ENCODE measurements at regions not wholly inside any gene's neighbourhood (a gene's known extent, or its start where the extent isn't known, plus 50 kb on each side); places are given as distances from the start of the nearest gene placed in this dataset.

DNA sequence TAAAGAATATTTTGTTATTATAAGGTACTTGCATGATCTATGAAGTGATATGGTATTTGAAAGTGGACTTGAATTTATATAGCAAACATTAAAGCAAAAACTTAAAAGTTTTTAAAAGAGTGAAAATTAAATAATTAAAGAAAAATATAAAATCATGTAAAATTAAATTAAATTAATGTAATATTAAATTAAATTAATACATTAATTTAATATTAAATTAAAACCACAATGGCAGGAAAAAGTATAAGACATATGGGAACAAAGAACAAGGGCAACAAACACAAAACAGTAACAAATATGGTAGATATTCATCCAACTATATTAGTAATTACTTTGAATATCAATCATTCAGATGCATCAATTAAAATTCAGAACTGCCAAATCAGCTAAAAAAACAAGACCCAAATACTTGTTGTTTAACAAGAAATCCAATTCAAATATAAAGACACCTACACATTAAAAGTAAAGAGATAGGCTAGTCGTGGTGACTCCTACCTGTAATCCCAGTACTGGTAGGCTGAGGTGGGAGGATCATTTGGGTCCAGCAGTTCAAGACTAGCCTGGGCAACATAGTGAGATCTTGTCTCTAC lies 992.2 kb upstream of the MIR17HG start:
- H3K4me3 ChIP-seq (ENCODE audit: low read depth, low read length) = no peak overlapping the region
- H3K4me1 ChIP-seq (ENCODE audit: control insufficient read depth, insufficient read depth, low read length) = no peaks in the 10 kb centered on the region
- H3K9me3 ChIP-seq (ENCODE audit: control insufficient read depth, insufficient read depth, low read depth, low read length) = no peaks in the 10 kb centered on the region
- POLR2A ChIA-PET = no interaction called here
- H3K27ac ChIP-seq (ENCODE audit: extremely low read depth, low read depth, low read length) = no peak overlapping the region
- CTCF ChIA-PET = no interaction called here
- no peaks in the 10 kb centered on the region for H3K36me3 ChIP-seq (ENCODE audit: control insufficient read depth in 2 of 2, insufficient read depth in 1 of 2, low read length in 2 of 2)
- TF ChIP-seq, protein P1, sequence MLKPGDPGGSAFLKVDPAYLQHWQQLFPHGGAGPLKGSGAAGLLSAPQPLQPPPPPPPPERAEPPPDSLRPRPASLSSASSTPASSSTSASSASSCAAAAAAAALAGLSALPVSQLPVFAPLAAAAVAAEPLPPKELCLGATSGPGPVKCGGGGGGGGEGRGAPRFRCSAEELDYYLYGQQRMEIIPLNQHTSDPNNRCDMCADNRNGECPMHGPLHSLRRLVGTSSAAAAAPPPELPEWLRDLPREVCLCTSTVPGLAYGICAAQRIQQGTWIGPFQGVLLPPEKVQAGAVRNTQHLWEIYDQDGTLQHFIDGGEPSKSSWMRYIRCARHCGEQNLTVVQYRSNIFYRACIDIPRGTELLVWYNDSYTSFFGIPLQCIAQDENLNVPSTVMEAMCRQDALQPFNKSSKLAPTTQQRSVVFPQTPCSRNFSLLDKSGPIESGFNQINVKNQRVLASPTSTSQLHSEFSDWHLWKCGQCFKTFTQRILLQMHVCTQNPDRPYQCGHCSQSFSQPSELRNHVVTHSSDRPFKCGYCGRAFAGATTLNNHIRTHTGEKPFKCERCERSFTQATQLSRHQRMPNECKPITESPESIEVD (tag by site-specific recombination; IDR thresholded peaks at IDR 0.05) = no peak
- no peak for TF ChIP-seq ZNF521 (tag by site-specific recombination; IDR thresholded peaks at IDR 0.05)

DNA sequence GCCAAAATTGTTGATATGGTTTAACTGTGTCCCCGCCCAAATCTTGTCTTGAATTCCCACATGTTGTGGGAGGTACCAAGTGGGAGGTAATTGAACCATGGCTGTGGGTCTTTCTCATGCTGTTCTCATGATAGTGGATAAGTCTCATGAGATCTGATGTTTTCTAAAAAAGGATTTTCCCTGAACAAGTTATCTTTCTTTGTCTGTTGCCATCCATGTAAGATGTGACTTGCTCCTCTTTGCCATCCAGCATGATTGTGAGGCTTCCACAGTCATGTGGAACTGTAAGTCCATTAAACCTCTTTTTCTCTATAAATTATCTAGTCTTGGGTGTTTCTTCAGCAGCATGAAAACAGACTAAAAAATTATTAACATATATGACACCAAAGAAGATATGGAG lies 986.7 kb upstream of the MIR17HG start:
- Histone ChIP-seq H3K4me1 (ENCODE audit: control insufficient read depth, insufficient read depth, low read length) (no peaks in the 10 kb centered on the region), H3K9me3 (ENCODE audit: control insufficient read depth, insufficient read depth, low read depth, low read length) (no peaks in the 10 kb centered on the region), H3K4me3 (ENCODE audit: low read depth, low read length) (no peak overlapping the region), H3K36me3 (ENCODE audit: control insufficient read depth in 2 of 2, insufficient read depth in 1 of 2, low read length in 2 of 2) (no peaks in the 10 kb centered on the region), H3K27ac (ENCODE audit: extremely low read depth, low read depth, low read length) (no peak overlapping the region)
- CTCF ChIA-PET = no interaction called here
- POLR2A ChIA-PET = no interaction called here
- peak; percentile 82 for TF ChIP-seq SETDB1 (IDR thresholded peaks at IDR 0.05; ENCODE audit: insufficient read length, low read length)
- TF ChIP-seq, protein P2, sequence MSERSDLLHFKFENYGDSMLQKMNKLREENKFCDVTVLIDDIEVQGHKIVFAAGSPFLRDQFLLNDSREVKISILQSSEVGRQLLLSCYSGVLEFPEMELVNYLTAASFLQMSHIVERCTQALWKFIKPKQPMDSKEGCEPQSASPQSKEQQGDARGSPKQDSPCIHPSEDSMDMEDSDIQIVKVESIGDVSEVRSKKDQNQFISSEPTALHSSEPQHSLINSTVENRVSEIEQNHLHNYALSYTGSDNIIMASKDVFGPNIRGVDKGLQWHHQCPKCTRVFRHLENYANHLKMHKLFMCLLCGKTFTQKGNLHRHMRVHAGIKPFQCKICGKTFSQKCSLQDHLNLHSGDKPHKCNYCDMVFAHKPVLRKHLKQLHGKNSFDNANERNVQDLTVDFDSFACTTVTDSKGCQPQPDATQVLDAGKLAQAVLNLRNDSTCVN (tag by site-specific recombination; optimal IDR thresholded peaks at IDR 0.05) = no peak

DNA sequence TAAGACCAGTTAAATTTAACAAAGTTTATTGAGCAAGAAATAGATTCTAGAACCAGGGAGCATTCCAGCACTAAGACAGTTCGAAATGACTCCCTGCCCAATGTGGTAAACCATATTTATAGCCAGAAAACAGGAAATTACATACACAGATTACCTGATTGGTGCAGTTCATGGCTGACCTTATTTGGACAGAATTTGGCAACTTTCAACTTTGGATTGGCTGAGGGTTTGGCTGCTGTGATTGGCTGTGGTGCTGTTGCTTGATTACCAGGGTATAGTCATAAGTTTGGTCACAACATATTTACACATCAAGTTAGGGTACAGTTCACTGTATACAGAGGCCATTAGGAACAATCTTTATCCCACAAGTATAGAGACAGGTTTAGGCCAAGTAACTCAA lies 984.8 kb upstream of the MIR17HG start:
- Histone ChIP-seq H3K36me3 (ENCODE audit: control insufficient read depth in 2 of 2, insufficient read depth in 1 of 2, low read length in 2 of 2) (no peaks in the 10 kb centered on the region), H3K27ac (ENCODE audit: extremely low read depth, low read depth, low read length) (no peak overlapping the region), H3K4me3 (ENCODE audit: low read depth, low read length) (no peak overlapping the region), H3K4me1 (ENCODE audit: control insufficient read depth, insufficient read depth, low read length) (no peaks in the 10 kb centered on the region), H3K9me3 (ENCODE audit: control insufficient read depth, insufficient read depth, low read depth, low read length) (no peaks in the 10 kb centered on the region)
- ChIA-PET CTCF (no interaction called here), POLR2A (no interaction called here)
- TF ChIP-seq ZNF324 (tag by site-specific recombination; IDR thresholded peaks at IDR 0.05) = no peak
- TF ChIP-seq ZNF114 (tag by site-specific recombination; IDR thresholded peaks at IDR 0.05) = no peak
- TF ChIP-seq ZNF184 (tag by site-specific recombination; IDR thresholded peaks at IDR 0.05) = no peak
- no peak for TF ChIP-seq ZXDB (tag by site-specific recombination; IDR thresholded peaks at IDR 0.05)
- no peak for TF ChIP-seq ZNF830 (tag by site-specific recombination; IDR thresholded peaks at IDR 0.05; ENCODE audit: low read depth)
- TF ChIP-seq, protein P3, sequence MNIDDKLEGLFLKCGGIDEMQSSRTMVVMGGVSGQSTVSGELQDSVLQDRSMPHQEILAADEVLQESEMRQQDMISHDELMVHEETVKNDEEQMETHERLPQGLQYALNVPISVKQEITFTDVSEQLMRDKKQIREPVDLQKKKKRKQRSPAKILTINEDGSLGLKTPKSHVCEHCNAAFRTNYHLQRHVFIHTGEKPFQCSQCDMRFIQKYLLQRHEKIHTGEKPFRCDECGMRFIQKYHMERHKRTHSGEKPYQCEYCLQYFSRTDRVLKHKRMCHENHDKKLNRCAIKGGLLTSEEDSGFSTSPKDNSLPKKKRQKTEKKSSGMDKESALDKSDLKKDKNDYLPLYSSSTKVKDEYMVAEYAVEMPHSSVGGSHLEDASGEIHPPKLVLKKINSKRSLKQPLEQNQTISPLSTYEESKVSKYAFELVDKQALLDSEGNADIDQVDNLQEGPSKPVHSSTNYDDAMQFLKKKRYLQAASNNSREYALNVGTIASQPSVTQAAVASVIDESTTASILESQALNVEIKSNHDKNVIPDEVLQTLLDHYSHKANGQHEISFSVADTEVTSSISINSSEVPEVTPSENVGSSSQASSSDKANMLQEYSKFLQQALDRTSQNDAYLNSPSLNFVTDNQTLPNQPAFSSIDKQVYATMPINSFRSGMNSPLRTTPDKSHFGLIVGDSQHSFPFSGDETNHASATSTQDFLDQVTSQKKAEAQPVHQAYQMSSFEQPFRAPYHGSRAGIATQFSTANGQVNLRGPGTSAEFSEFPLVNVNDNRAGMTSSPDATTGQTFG (tag by site-specific recombination; IDR thresholded peaks at IDR 0.05; ENCODE audit: borderline replicate concordance) = no peak
- TF ChIP-seq ZNF19 (tag by site-specific recombination; IDR thresholded peaks at IDR 0.05; ENCODE audit: low read depth) = no peak
- TF ChIP-seq, protein P4, sequence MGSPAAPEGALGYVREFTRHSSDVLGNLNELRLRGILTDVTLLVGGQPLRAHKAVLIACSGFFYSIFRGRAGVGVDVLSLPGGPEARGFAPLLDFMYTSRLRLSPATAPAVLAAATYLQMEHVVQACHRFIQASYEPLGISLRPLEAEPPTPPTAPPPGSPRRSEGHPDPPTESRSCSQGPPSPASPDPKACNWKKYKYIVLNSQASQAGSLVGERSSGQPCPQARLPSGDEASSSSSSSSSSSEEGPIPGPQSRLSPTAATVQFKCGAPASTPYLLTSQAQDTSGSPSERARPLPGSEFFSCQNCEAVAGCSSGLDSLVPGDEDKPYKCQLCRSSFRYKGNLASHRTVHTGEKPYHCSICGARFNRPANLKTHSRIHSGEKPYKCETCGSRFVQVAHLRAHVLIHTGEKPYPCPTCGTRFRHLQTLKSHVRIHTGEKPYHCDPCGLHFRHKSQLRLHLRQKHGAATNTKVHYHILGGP (tag by site-specific recombination; IDR thresholded peaks at IDR 0.05) = no peak
- TF ChIP-seq, protein P5, sequence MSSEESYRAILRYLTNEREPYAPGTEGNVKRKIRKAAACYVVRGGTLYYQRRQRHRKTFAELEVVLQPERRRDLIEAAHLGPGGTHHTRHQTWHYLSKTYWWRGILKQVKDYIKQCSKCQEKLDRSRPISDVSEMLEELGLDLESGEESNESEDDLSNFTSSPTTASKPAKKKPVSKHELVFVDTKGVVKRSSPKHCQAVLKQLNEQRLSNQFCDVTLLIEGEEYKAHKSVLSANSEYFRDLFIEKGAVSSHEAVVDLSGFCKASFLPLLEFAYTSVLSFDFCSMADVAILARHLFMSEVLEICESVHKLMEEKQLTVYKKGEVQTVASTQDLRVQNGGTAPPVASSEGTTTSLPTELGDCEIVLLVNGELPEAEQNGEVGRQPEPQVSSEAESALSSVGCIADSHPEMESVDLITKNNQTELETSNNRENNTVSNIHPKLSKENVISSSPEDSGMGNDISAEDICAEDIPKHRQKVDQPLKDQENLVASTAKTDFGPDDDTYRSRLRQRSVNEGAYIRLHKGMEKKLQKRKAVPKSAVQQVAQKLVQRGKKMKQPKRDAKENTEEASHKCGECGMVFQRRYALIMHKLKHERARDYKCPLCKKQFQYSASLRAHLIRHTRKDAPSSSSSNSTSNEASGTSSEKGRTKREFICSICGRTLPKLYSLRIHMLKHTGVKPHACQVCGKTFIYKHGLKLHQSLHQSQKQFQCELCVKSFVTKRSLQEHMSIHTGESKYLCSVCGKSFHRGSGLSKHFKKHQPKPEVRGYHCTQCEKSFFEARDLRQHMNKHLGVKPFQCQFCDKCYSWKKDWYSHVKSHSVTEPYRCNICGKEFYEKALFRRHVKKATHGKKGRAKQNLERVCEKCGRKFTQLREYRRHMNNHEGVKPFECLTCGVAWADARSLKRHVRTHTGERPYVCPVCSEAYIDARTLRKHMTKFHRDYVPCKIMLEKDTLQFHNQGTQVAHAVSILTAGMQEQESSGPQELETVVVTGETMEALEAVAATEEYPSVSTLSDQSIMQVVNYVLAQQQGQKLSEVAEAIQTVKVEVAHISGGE (tag by site-specific recombination; conservative IDR thresholded peaks at IDR 0.05; ENCODE audit: low read depth) = no peak
- TF ChIP-seq ZNF341 (tag by site-specific recombination; IDR thresholded peaks at IDR 0.05; ENCODE audit: low read depth) = no peak
- no peak for TF ChIP-seq ZNF366 (tag by site-specific recombination; conservative IDR thresholded peaks at IDR 0.05)
- no peak for TF ChIP-seq ZNF266 (tag by site-specific recombination; IDR thresholded peaks at IDR 0.05; ENCODE audit: low read depth)
- TF ChIP-seq ZNF37A (tag by site-specific recombination; IDR thresholded peaks at IDR 0.05) = no peak
- no peak for TF ChIP-seq ZNF501 (tag by site-specific recombination; IDR thresholded peaks at IDR 0.05)

All from HEK293 (cell line).